Upper lobe of right lung (tissue), 1 donor: ENCODE measurements at regions not wholly inside any gene's neighbourhood (a gene's known extent, or its start where the extent isn't known, plus 50 kb on each side); places are given as distances from the start of the nearest gene placed in this dataset.
A peak's percentile ranks its signal among the peaks of the same experiment; 100 is the strongest.

Source experiments
- ATAC-seq: fragments of 200-7000 bp; cut with Tn5 transposase; one replicate; pipeline ENCODE4 v1.9.1; 2020; ENCODE audit warnings: mild to moderate bottlenecking, moderate library complexity
- DNase-seq: peaks from one replicate; pipeline ENCODE4 v3.0.0-alpha.2; 2020
- H3K27ac ChIP-seq: fragments of 200-600 bp; one replicate; pipeline ENCODE4 v1.8.0; 2022
- H3K27me3 ChIP-seq: fragments of 200-600 bp; one replicate; pipeline ENCODE4 v1.8.0; 2022; ENCODE audit warnings: mild to moderate bottlenecking
- H3K36me3 ChIP-seq: fragments of 200-600 bp; one replicate; pipeline ENCODE4 v1.8.0; 2022
- H3K4me1 ChIP-seq: fragments of 200-600 bp; one replicate; pipeline ENCODE4 v1.8.0; 2022
- H3K4me3 ChIP-seq: fragments of 200-600 bp; one replicate; pipeline ENCODE4 v1.8.0; 2022; ENCODE audit warnings: mild to moderate bottlenecking
- H3K9me3 ChIP-seq: fragments of 200-600 bp; one replicate; pipeline ENCODE4 v1.8.0; 2022
- intact Hi-C: fragments of 100-400 bp; cut with DNase I; formaldehyde crosslinking; loops from one replicate; pipeline ENCODE4 v1.11.0; 2022
- TF ChIP-seq, protein P1 (sequence below): fragments of 200-600 bp; IDR thresholded peaks from one replicate; pipeline ENCODE4 v1.8.0; 2022; ENCODE audit warnings: antibody characterized with exemption
- donor health status: DM: no; HTN: yes; CAD: no; lungs with severe emphysema.

DNA sequence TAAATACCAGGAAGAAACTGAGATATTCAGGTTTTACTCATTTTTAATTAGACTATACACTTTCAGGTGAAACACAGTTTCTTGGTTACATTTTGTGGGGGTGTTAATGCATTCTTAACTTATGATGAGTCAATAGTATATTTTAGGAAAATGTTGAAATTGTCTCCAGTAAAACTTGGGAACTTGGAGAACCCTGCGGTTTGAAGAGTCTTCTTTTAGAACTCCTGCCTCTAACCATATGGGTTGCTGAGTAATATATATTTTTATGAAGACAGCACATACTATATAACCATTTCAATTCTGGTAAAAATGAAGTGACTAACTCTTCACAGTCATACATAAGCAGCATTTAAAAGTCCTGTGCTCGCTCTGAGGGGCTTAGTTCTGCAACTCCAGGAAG, 308.2 kb upstream of the LRATD1 start:
- intact Hi-C loops = no loop called here
- TF ChIP-seq, protein P1, sequence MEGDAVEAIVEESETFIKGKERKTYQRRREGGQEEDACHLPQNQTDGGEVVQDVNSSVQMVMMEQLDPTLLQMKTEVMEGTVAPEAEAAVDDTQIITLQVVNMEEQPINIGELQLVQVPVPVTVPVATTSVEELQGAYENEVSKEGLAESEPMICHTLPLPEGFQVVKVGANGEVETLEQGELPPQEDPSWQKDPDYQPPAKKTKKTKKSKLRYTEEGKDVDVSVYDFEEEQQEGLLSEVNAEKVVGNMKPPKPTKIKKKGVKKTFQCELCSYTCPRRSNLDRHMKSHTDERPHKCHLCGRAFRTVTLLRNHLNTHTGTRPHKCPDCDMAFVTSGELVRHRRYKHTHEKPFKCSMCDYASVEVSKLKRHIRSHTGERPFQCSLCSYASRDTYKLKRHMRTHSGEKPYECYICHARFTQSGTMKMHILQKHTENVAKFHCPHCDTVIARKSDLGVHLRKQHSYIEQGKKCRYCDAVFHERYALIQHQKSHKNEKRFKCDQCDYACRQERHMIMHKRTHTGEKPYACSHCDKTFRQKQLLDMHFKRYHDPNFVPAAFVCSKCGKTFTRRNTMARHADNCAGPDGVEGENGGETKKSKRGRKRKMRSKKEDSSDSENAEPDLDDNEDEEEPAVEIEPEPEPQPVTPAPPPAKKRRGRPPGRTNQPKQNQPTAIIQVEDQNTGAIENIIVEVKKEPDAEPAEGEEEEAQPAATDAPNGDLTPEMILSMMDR = no peak
- Histone ChIP-seq H3K27me3 (no peaks in the 10 kb centered on the region), H3K27ac (no peak overlapping the region), H3K4me3 (no peak overlapping the region), H3K9me3 (no peaks in the 10 kb centered on the region), H3K4me1 (no peaks in the 10 kb centered on the region), H3K36me3 (no peaks in the 10 kb centered on the region)
- no peak for ATAC-seq
- DNase-seq = no peak

DNA sequence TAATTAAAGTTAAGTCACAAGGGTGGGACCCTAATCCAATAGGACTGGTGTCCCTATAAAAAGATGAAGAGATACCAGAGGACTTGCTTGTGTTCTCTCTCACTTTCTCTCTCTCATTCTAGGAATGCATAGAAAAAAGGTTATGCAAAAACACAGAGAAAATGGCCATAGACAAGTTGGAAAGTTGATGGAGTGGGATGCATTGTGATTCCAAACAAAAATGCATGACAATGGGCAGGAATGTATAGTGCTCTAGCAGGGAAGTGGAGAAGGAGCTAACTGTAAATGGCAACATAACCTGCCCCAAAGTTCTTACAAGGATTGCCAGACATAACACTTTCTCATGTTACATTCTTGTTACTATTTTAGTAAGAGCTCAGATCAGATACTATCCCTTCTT, 301.6 kb upstream of the LRATD1 start:
- TF ChIP-seq, protein P1 = no peak
- Histone ChIP-seq H3K4me1 (no peaks in the 10 kb centered on the region), H3K36me3 (no peaks in the 10 kb centered on the region), H3K4me3 (no peak overlapping the region), H3K9me3 (no peaks in the 10 kb centered on the region), H3K27me3 (no peaks in the 10 kb centered on the region), H3K27ac (no peak overlapping the region)
- ATAC-seq (no peak), DNase-seq (no peak)
- intact Hi-C loops = no loop called here

DNA sequence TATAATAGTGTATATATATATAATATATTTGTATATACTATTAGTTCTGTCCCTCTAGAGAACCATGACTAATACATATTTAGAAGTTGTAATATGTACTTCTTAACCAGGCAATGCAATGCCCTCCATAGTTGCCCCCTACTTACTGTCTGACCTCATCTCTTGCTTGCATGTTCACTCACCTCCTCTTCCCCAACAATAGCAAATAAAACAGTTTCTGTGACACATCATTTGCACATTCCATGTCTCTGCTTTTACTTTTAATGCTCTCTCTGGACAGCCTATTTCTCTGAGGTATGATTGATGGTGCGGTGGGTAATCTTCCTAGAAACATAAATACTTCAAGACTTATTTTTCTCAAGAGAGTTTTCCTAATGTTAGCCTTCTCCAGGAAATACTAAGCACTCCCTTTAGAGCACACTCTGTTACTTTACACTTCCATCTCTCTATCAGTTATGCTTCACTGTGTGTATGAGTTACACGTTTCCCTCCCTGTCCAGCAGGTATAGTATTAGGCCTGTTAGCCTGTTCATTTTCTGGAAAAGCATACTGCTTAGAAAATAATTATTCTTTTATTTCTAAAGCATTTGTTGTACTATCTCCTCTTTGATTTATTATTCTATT, 295.6 kb upstream of the LRATD1 start:
- Histone ChIP-seq H3K27me3 (no peaks in the 10 kb centered on the region), H3K4me1 (no peaks in the 10 kb centered on the region), H3K4me3 (no peak overlapping the region), H3K36me3 (no peaks in the 10 kb centered on the region), H3K9me3 (peaks cover 3% of the 10 kb centered on the region), H3K27ac (no peak overlapping the region)
- ATAC-seq = no peak
- intact Hi-C loops = no loop called here
- TF ChIP-seq, protein P1 = no peak
- DNase-seq = no peak

DNA sequence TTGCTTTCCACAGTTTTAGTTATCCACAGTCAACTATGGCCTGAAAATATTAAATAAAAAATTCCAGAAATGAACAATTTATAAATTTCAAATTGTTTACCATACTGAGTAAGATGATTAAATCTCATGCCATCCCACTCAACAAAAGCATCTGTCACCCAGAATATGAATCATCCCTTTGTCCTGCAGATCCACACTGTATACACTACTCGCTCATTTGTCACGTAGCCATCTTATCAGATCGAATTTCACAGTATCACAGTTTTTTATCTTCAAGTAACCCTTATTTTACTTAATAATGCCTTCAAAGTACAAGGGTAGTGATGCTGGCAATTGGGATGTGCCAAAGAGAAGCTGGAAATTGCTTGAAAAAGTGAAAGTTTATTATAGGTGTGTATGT, 291.8 kb upstream of the LRATD1 start:
- H3K27me3 ChIP-seq = no peaks in the 10 kb centered on the region
- intact Hi-C loops = no loop called here
- TF ChIP-seq, protein P1 = no peak
- no peak overlapping the region for H3K27ac ChIP-seq
- no peaks in the 10 kb centered on the region for H3K36me3 ChIP-seq
- H3K9me3 ChIP-seq = peaks cover 3% of the 10 kb centered on the region
- H3K4me3 ChIP-seq = no peak overlapping the region
- ATAC-seq = no peak
- DNase-seq = no peak
- no peaks in the 10 kb centered on the region for H3K4me1 ChIP-seq

DNA sequence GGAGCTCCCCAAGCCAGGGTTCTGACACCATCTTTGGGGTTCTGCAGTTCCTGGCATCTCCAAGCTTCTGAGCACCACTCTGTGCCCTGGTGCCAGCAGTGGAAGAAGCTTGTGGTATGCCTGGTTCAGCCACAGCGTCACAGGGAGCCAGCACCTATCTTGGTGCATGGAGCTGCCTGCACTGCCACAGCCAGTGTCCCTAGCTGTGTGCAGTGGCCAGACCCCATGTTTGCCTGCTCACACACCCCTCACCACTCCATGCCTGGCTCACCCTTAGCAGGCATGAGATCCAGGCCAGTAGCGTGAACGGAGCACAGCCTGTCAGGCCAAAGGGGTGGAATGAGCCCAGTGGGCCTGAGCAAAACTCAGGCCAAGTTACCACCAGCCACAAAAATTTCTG, 290.2 kb upstream of the LRATD1 start:
- H3K4me1 ChIP-seq = no peaks in the 10 kb centered on the region
- no peaks in the 10 kb centered on the region for H3K27me3 ChIP-seq
- peaks cover 3% of the 10 kb centered on the region for H3K9me3 ChIP-seq
- H3K4me3 ChIP-seq = no peak overlapping the region
- no peak for DNase-seq
- peak; percentile 29 for ATAC-seq
- intact Hi-C loops = no loop called here
- H3K27ac ChIP-seq = no peak overlapping the region
- no peaks in the 10 kb centered on the region for H3K36me3 ChIP-seq
- TF ChIP-seq, protein P1 = no peak

DNA sequence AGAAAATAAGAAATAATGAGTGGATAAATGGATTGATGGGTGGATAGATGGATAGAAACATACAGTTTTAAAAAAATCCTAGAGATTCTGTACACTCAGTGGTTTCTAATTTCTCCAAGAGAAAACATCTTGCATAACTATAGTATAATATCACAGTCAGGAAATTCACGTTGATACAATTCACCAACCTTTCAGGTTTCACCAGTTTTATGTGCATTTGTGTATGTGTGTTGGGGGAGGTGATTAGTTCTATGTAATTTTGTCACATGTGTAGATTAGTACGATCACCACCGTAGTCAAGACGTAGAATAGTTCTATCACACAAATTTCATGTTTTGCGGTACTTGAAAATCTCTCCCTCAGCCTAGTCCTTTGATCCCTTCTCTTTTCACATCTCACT, 288.2 kb upstream of the LRATD1 start:
- H3K9me3 ChIP-seq = peaks cover 3% of the 10 kb centered on the region
- DNase-seq (no peak), ATAC-seq (no peak)
- no peak overlapping the region for H3K4me3 ChIP-seq
- TF ChIP-seq, protein P1 = no peak
- no peak overlapping the region for H3K27ac ChIP-seq
- no peaks in the 10 kb centered on the region for H3K36me3 ChIP-seq
- no peaks in the 10 kb centered on the region for H3K4me1 ChIP-seq
- intact Hi-C loops = no loop called here
- H3K27me3 ChIP-seq = no peaks in the 10 kb centered on the region
